ENCODE measurements at regions not wholly inside any gene's neighbourhood (a gene's known extent, or its start where the extent isn't known, plus 50 kb on each side); places are given as distances from the start of the nearest gene placed in this dataset.

GRCh38 chr5:39640552-39640951, 215.8 kb upstream of the DAB2 start:
- H3K4me1 ChIP-seq, result no peaks in the 10 kb centered on the region
- no peaks in the 10 kb centered on the region for H3K36me3 ChIP-seq
- H3K4me3 ChIP-seq, result no peak overlapping the region
- TF ChIP-seq POLR2A (IDR thresholded peaks at IDR 0.05) (no peak), POLR2AphosphoS5 (IDR thresholded peaks at IDR 0.05) (no peak), CTCF (IDR thresholded peaks at IDR 0.05) (no peak), EP300 (IDR thresholded peaks at IDR 0.05) (no peak)
- no peak for DNase-seq
- intact Hi-C loops (cut with DNase I), result no loop called here
- no peaks in the 10 kb centered on the region for H3K9me3 ChIP-seq
- 68 to 91% methylated on average over 1 of the region's 1 CpG for WGBS, 2 donors
- H3K27ac ChIP-seq, result no peak overlapping the region
- H3K27me3 ChIP-seq, result no peaks in the 10 kb centered on the region

GRCh38 chr5:39639618-39640089, 214.9 kb upstream of the DAB2 start:
- no peak overlapping the region for H3K4me3 ChIP-seq
- intact Hi-C loops (cut with DNase I), result no loop called here
- no peak for TF ChIP-seq CTCF (IDR thresholded peaks at IDR 0.05)
- no peak for TF ChIP-seq POLR2AphosphoS5 (IDR thresholded peaks at IDR 0.05)
- no peak for TF ChIP-seq POLR2A (IDR thresholded peaks at IDR 0.05)
- TF ChIP-seq EP300 (IDR thresholded peaks at IDR 0.05), result no peak
- no peaks in the 10 kb centered on the region for H3K27me3 ChIP-seq
- 64 to 68% methylated on average over 3 of the region's 3 CpGs for WGBS, 2 donors
- H3K9me3 ChIP-seq, result no peaks in the 10 kb centered on the region
- H3K27ac ChIP-seq, result no peak overlapping the region
- no peaks in the 10 kb centered on the region for H3K36me3 ChIP-seq
- H3K4me1 ChIP-seq, result no peaks in the 10 kb centered on the region
- DNase-seq, result no peak

- H3K4me1 ChIP-seq, result no peaks in the 10 kb centered on the region
- DNase-seq, result no peak
- no peak overlapping the region for H3K4me3 ChIP-seq
- H3K9me3 ChIP-seq, result no peaks in the 10 kb centered on the region
- intact Hi-C loops (cut with DNase I), result no loop called here
- no peaks in the 10 kb centered on the region for H3K27me3 ChIP-seq
- H3K27ac ChIP-seq, result no peak overlapping the region
- TF ChIP-seq POLR2A (IDR thresholded peaks at IDR 0.05) (no peak), POLR2AphosphoS5 (IDR thresholded peaks at IDR 0.05) (no peak), EP300 (IDR thresholded peaks at IDR 0.05) (no peak), CTCF (IDR thresholded peaks at IDR 0.05) (no peak)
- H3K36me3 ChIP-seq, result no peaks in the 10 kb centered on the region
These were observed 214.0 kb upstream of the DAB2 start for GRCh38 chr5:39638813-39639212.

- no peaks in the 10 kb centered on the region for H3K9me3 ChIP-seq
- H3K4me1 ChIP-seq, result no peaks in the 10 kb centered on the region
- H3K27ac ChIP-seq, result no peak overlapping the region
- no peaks in the 10 kb centered on the region for H3K36me3 ChIP-seq
- DNase-seq, result no peak
- no peak overlapping the region for H3K4me3 ChIP-seq
- TF ChIP-seq POLR2A (IDR thresholded peaks at IDR 0.05) (no peak), POLR2AphosphoS5 (IDR thresholded peaks at IDR 0.05) (no peak), EP300 (IDR thresholded peaks at IDR 0.05) (no peak), CTCF (IDR thresholded peaks at IDR 0.05) (no peak)
- 74 to 89% methylated on average over 4 of the region's 4 CpGs for WGBS, 2 donors
- intact Hi-C loops (cut with DNase I), result no loop called here
- H3K27me3 ChIP-seq, result no peaks in the 10 kb centered on the region
These were observed 208.3 kb upstream of the DAB2 start for GRCh38 chr5:39633057-39633456.

GRCh38 chr5:39631958-39632357, 207.2 kb upstream of the DAB2 start:
- intact Hi-C loops (cut with DNase I), result no loop called here
- H3K4me1 ChIP-seq, result no peaks in the 10 kb centered on the region

More at GRCh38 chr5:39631958-39632357, 207.2 kb upstream of the DAB2 start:
- Histone ChIP-seq H3K27me3 (no peaks in the 10 kb centered on the region), H3K36me3 (no peaks in the 10 kb centered on the region), H3K9me3 (no peaks in the 10 kb centered on the region), H3K4me3 (no peak overlapping the region), H3K27ac (no peak overlapping the region)
- no peak for DNase-seq
- 57 to 81% methylated on average over 1 of the region's 1 CpG for WGBS, 2 donors
- no peak for TF ChIP-seq POLR2AphosphoS5 (IDR thresholded peaks at IDR 0.05)
- TF ChIP-seq CTCF (IDR thresholded peaks at IDR 0.05), result no peak
- no peak for TF ChIP-seq EP300 (IDR thresholded peaks at IDR 0.05)
- no peak for TF ChIP-seq POLR2A (IDR thresholded peaks at IDR 0.05)
